ENCODE measurements at regions not wholly inside any gene's neighbourhood (a gene's known extent, or its start where the extent isn't known, plus 50 kb on each side); places are given as distances from the start of the nearest gene placed in this dataset.

DNA sequence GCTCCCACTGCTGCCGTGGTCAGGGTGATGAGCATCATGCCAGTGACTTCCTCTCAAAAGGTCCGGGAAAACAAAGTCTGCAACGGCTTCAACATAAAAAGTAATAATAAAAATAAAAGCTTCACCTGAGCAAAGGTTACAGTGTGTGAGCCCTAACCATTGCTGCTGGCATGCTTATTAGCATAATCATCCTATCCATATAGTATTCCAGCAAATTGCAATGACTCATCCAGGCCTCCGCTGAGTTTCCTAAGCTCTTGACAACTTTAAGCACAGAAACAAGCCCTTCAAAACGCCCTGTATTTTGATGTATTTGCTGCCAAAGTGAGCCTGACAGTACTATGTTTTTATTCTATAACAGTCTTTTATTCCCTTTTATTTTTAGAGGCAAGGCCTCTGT is 100.5 kb downstream of the AASDH start:
- DNase-seq: no peak

DNA sequence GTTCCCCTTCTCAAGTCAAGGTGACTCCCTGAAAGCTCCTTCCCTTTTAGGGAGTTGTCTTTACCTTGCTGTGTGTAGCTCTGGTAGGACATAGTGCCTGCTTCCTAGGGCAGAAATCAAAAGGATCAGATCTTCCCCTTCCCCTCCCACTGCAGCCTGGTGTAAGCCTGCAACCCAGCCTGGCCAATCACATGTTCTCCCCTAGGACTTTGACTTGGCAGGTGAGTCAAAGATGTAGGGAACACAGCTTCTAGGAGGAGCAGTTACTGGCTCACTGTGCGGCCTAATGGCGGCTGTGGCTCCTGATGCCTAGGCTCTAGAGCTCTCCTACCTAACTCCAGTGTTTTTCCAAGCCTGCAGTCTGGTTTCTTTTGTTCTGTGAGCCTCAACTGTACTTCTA is 103.9 kb downstream of the AASDH start:
- DNase-seq: no peak

DNA sequence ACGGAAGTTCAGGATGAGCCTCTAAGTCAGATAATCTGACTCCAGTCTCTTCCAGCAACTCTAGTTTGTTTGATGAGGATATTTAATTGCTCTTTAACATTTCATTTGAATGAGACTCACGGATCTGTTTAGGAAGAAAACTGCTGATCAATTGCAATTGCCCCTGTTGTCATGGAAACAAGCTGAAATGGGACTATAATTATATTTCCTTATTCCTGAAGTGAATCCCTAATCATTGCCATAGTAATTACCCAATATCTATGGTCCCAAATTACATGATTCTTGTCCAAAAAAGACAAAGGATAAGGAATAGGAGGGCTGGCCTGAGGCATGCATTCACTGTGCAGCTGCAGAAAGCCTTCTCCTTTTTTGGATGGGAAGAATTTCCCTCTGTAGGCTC is 105.3 kb downstream of the AASDH start:
- peak in 1 of 51 donors; percentile 4 for DNase-seq

DNA sequence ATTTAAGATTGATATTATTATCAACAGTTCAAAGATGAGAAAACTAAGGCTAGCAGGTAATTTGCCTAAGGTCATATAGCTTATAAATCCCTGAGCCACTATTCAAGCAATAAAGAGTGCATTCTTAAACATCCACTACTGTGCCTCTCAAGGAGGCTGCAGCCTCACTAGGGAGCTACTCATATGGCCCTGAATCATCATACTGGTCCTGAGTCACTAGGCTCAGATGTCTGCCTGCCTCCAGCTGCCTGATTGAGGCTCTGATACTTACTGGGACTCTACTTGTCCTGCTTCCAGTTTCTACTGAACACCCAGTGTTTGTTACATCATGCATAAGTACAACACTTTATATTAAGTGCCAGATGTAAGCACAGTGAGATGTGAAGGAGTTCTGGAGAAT is 110.7 kb downstream of the AASDH start:
- no peak for DNase-seq

DNA sequence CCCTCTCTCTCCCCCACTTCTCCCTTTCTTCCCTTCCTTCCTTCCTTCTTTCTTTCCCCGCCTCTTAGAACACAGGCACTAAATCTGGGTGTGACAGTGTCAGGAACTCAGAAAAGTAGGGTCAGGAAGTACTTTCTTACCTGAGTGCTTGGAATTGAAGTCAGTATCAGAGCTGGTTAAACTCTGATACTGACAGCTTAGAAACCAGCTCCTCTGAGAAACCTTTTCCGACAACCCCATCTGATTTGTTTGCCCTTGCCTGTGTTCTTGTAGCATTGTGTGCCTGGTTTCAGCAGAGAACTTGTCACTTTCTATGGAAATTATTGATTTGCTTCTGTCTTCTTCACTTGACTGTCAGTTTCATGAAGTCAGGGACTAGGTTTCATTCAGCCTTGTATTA is 113.9 kb downstream of the AASDH start:
- no peak for DNase-seq

DNA sequence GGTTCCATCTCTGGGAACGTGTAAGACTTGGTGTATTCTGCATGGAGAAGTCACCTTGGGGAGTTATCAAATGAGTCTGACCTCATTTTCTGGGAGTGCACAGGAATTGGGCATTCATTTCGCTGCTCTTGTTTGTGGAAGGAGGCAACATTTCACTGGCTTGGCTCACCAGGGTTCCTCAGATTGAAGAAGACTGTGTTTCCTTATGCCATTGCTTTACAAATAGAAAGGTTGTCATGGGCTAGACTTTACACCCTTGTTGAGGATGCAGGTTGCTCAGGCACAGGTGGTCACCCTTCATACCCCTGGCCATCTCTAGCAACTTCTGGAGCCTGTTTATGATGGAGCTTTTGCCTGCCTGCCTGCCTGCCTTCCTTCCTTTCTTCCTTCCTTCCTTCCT is 114.4 kb downstream of the AASDH start:
- DNase-seq: no peak

DNA sequence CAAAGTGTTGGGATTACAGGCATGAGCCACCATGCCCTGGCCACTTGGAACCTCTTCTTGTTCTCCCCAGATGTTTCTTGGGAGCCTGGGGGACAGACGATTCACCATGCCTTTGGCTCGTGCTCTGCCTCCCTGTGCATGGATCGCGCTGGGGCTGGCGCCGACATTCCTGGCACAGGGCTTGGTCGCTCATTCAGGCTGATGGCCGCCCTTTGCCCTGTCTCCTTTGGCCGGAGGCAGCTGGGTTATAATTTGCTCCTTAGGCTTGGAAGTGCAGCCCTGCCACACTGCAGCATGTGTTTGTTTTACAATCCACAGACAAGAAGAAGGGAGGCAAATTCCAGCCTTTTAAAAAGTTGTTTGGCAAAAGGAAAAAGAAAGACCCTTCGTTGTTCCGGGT is 115.3 kb downstream of the AASDH start:
- no peak for DNase-seq

DNA sequence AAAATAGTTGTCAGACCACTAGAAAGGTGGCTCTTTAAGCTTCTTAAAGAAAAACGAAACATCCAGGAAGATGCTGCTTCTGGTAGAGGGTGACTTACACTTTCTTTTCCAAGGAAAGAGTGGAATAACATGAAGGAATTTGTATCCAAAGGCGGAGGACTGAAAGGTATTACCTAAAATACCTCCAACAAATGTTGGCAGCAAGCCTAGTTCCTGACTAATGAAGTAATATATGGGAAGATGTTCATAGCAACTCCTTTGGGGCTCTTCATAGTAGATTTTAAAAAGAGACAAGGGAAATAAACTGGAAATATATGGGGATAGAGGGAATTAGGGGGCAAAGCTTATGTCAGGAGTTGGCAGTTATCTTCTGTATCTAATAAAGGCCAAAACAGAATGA is 116.2 kb downstream of the AASDH start:
- DNase-seq: no peak

DNA sequence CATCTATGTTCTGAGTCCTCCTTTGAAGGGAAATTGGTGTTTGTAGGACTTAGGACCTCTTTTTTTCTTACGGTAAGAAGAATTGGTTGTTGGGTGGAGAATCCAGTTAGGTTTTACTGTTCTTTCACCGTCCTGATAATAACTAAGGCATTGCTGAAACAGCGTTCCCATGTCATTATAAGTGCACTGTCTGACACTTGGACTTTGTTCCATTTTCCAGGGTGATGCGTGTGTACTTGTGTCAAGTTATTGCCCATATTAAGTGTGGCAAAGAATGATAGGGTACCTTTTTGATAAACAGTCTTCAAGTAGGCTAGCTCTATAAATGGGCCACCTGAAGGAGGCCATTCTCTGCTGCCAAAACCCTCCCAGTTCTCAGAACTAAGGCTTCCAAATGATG is 119.7 kb downstream of the AASDH start:
- DNase-seq: no peak

DNA sequence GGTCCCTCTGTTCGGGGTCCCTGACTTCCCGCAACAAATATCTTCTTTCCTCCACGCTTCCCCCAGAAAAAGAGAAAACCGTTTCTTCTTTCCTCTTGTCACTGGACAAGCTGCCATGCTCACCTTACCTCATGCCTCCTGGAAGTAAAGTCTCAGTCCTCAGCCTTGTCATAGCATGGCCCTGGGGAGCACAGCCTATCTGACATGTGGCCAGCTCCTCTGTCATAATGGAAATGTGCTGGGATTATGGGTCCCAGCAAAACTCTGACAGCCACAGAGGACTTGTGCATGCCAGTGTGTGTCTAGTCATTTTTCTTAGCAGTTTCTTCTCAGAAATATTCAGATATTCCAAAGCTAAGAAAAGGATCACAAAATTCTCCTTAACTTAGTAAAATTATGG is 122.4 kb downstream of the AASDH start:
- DNase-seq: no peak

DNA sequence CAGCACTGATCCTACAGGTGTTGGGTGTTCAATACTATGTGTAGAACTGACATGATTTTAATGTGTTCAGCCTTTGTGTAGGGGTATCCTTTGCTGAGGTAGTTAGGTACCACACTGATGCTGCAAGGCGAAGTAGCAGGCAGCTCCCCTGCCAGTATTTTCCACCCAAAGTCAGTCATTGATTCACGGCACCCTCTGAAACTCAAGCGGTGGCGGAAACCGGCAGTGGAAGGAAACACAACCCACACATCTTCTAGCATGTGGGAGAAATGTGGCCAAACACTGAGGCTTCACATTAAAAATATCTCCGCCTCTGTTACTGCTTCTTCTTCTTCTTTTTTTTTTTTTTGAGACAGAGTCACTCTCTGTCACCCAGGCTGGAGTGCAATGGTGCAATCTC is 126.3 kb downstream of the AASDH start:
- DNase-seq: peak in 1 of 51 donors; percentile 2

DNA sequence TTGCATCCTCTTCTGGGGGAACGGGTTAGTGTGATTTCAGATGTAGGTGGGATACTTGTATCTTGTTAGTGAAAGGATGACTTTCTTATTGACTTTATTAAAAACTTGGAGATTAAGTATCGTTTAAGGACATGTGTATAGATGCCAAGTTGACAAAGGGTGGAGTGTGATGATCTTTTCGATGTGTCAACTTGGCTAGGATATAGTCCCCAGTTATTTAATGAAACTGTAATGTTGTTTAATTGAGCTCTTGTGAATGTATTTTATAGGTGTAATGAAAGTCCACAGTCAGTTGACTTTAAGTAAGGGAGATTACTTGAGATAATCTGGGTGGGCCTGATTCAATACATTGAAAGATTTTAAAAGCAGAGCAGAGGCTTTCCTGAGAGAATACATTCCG is 127.0 kb downstream of the AASDH start:
- DNase-seq: no peak

DNA sequence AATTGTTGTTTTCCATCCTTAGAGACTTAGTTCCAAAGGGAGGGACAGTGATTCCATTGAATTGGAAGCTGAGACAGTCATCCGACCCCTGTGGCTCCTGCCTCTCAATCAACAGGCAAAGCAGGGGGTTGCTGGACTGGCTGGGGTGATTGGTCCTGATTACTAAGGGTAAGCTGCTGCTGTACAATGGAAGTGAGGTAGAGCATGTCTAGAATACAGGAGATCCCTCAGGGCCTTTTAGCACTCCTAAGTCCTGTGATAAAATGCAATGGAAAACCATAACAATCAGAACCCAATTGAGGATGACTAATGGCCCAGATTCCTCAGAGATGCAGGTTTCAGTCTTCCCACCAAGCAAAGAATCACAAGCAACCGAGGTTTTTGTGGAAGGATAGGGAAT is 127.6 kb downstream of the AASDH start:
- no peak for DNase-seq

DNA sequence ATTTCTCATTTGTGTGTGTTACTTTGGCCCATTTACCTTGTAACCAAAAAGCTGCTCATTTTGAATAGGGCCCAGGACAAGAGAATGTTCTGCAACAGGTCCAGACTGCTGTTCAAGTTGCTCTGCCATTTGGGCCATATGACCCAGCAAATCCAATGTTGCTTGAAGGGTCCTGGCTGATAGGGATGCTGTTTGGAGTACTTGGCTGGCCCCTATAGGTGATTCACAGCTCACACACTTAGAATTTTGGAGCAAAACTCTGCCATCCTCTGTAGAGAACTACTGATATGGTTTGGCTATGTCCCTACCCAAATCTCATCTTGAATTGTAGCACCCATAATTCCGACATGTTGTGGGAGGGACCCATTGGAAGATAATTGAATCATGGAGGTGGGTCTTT is 131.5 kb downstream of the AASDH start:
- no peak for DNase-seq

DNA sequence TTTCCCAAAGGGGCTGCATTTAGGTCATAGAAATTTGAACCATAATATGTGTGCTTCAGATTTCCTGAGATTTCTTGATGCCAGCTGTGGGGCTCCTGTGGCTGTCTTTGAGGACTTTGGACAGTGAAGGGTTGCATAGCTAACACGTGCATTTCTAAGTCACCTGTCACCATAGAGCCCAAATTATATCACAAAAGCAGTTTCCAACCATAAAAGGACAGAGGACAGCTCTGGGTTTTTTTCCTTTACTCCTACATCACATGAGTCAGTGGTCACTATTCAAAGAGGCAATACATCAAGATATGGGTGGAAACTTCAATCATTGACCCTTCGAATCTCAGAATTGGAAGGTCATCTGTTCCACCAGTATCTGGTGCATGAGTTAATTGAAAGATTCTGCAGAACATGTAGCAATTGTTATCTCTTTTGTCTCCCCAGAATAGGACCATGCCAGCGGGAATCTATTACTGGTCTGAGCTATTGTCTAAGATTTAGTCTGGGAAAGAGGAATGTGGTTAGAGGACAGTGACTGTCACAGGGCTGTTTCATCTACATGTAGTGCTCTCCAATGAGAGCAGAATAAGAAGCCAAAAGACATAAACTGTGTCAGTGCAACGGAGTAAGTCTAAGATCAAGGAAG is 133.5 kb downstream of the AASDH start:
- DNase-seq: no peak

DNA sequence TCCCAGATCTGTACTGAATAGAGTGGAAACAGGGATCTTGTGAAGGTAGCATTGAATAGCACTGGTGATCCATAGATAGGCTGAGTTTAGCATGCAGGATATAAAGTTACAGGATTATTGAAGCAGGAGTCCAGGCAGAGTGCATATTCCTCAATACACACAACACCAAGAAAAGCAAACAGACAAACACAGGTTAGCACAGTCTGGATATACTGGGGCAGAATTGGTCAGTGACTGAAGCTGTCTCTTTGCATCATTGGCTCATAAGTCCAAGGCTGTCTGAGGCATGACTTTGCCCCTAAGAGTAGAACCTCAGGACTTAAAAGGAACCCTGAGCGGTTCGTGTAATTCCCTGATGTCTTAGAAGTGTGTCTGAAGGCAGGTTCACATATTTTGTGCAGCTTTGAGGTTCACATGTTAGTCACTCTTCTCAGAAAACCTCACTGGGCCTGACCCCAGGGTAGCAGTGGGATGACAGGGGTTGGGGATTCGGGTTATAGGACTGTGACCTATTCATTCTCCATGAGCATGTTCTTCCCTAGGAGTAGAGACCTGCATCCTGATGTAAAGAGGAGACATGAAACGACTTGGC is 134.6 kb downstream of the AASDH start:
- DNase-seq: no peak

DNA sequence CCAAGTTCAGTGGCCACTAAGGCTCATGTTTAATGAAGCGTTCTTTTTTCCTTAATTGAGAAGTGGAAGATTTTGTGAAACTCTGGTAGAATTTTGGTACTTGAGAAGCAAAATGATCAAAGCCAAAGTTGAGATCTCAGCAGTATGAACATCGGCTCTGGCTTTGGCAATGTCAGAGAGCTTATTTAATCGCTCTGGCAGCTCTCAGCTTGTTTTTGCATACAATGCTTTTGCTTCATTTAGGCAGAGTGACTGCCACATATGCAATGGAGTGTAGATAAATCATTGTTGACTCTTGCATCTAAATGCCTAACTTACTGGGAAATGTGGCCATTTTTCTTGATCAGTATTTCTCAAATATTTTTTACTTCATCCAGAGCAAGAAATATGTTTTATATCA is 135.7 kb downstream of the AASDH start:
- DNase-seq: no peak

DNA sequence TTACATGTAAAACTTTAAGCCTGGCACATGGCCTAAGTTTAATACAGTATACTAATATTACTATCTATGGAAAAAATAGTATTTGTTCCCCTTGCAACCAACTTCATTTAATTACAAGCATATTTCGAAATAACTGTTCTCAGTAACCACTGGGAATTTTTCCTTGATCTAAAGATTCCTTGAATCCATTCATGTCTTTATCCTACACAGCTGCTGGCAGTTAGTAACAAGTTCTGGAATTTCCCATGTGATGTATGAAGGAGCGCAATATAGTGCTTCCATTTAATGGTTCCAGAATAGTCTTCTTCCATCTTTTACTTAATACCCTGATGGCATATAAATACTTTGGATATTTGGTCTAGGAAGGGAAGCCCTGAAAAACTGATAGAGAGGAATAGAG is 136.5 kb downstream of the AASDH start:
- DNase-seq: no peak

DNA sequence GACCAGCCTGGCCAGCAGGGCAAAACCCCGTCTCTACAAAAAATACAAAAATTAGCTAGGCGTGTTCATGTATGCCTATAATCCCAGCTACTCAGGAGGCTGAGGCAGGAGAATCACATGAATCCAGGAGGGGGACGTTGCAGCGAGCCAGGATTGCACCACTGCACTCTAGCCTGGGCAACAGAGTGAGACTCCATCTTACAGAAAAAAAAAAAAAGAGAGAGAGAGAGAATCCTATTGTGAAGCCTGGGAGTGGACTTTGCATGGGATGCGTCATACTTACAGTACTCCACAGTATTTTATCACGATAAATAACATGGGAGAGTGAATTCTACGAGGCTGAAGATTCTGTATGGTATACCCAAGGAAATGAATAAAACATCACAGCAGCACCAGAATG is 139.6 kb downstream of the AASDH start:
- no peak for DNase-seq

DNA sequence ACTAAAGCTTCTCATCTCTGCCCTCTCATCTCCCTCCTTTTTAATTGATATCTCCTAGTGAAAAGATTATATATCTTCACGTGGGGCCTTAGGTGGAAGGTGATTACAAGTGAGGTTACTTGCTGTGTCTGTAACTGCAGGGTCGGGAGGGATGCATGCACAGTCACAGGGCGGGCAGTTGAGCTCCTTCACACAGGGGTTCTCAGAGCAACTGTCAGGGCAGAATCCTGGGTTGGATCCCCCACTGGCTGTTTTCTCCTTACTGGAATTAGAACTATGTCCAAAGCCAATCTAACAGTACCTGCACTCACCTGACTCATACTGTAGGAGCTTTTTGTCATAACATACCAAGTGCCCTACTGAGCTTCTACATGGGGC is 141.1 kb downstream of the AASDH start:
- no peak for DNase-seq

DNA sequence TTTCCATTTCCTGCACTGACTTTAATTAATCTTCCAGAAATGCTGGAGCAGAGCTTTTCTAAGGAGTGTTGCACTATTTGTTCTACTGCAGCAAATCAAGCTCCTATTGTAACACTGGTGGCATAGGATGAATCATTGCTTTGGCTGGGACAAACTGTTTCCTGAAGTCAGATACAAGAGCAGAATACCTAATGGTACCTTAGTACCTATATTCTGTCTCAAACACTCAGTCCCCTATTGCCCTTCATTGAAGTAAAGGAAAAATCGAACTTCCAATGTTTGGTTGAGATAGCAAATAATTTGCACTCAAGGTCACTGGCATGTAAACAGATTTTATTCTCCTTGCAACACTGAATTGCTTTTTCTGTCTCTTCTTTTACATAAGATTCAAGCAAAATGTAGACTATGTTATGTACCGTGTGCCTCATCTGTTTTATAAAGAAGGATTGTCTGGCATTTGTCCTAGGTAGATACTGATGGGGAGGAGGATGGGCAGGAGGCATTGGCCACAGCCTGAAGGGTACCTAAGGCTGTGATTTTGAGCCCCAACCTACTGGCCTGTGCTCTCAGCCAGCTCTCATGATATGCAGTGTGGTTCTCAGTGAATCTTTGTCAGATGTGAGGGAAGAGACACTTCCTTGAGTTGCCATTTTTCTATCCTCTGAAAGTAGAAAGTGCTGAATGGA is 141.6 kb downstream of the AASDH start:
- DNase-seq: peak in 2 of 51 donors; percentile 7 to 9

DNA sequence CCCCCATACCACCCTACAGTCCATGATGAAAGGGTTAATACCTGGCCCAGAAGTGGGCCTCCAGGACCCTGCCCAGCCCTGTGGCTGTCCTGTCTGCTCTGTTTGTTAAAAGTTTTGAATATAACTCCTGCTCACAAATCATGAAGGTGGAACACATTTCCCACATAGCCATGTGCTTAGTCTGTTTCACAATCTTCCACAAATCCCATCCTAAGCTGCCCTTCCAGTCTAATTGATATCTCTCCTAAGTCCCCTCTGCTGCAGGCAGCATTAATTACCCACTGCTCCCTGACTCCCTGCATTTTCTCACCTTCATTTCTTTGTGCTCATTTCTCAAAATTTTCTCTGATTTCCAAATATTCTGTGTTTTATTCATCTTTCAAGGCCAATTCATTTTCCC is 142.6 kb downstream of the AASDH start:
- DNase-seq: no peak

DNA sequence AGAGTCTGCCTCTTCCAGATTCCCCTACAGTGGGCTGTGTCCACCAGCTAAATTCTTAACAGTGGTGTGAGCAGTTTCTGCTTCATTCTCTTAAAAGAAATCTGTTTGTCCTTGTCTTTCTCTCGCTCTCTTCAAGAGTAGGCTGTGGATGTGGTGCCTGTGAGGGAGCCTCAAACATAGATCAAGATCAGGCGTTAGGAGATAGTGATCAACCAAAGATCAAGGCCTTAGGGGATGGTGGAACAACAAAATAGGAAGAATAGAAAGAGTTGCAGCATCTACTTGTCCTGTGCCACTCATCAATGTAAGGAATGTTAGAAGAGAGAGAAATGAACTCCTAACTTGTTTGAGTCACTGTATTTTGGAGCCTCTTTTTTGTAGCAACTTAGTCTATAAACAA is 144.2 kb downstream of the AASDH start:
- no peak for DNase-seq

DNA sequence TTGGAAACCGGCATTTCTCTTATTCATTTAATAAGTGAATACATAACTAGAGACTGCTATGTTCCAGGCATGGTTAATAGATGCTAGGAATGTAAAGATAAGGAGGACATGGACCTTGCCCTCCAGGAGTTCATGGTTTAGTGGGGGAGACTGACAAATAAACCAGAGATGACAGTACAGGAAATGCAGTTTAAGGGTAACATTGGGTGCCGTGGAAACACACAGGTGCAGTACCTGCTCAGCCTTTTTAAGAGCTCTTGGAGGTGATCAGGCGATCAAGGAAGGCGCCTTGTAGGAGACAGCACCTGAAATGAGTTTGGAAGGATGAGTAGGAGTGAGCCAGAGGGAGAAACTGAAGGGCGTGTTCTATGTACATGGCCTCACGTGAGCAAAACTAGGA is 145.8 kb downstream of the AASDH start:
- no peak for DNase-seq

Data from hypothalamus (tissue), 51 donors.